ENCODE measurements at regions not wholly inside any gene's neighbourhood (a gene's known extent, or its start where the extent isn't known, plus 50 kb on each side); places are given as distances from the start of the nearest gene placed in this dataset.

DNA sequence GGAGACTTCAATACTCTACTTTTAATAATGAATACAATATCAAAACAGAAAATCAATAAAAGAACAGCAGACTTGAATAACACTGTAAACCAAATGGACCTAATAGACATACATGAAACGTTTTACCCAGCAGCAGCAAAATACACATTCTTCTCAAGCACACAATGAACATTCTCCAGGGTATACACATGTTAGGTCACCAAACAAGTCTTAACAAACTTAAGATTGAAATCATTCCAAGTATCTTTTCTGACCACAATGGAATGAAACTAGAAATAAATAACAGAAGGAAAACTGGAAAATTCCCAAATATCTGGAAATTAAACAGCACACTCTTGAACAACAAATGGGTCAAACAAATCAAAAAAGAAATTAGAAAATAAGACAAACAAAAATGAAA is 145.0 kb upstream of the CT83 start:
- Histone ChIP-seq H3K9me3 (replicated peaks) (no peaks in the 10 kb centered on the region), H3K27me3 (replicated peaks) (no peaks in the 10 kb centered on the region), H3K36me3 (no peaks in the 10 kb centered on the region), H3K4me1 (replicated peaks) (no peaks in the 10 kb centered on the region), H3K27ac (no peak overlapping the region), H3K4me3 (no peak overlapping the region)
- no peak for DNase-seq (ENCODE audit: low read depth in 1 of 2, low spot score in 2 of 2)

DNA sequence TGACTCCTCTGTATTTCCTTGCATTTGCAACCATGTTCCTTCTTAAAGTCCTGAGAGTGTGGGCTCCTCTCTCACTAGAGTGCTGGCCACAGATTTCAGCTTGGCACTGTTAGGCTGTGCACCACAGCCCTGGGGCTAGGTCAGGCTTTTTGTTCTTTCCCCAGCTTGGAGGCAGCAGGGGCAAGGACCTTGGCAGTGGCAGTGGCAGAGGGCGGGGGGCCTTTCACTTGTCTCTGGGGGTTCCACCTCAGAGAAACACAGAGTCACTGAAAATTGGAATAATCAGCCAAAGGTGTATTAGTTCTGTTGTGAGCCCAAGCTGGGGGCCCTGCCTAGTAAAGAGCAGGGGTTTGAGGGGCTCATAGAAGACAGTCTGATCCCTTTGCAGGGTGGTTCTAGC is 142.8 kb upstream of the CT83 start:
- no peak overlapping the region for H3K27ac ChIP-seq
- H3K4me3 ChIP-seq = no peak overlapping the region
- H3K4me1 ChIP-seq (replicated peaks) = no peaks in the 10 kb centered on the region
- no peaks in the 10 kb centered on the region for H3K27me3 ChIP-seq (replicated peaks)
- no peaks in the 10 kb centered on the region for H3K36me3 ChIP-seq
- DNase-seq (ENCODE audit: low read depth in 1 of 2, low spot score in 2 of 2) = no peak
- H3K9me3 ChIP-seq (replicated peaks) = no peaks in the 10 kb centered on the region

DNA sequence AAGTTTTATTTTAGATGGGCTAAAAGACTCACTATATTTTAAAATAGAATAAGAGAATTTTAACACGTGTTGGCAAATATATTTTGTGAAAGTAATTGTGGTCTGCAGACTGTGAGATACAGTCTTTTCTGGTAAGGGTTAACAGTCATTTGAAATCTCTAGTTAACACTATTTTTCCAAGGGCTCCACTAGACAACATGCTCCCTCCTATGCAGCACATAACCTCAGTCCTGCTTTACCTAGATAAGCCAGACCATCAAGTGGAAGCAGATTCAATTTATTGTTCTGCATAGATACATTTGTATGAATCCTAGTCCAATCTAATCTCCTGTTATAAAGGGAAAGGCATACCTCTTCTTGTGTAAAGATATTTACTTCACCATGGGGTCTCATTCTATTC is 133.2 kb upstream of the CT83 start:
- no peak overlapping the region for H3K4me3 ChIP-seq
- no peaks in the 10 kb centered on the region for H3K9me3 ChIP-seq (replicated peaks)
- no peaks in the 10 kb centered on the region for H3K36me3 ChIP-seq
- no peaks in the 10 kb centered on the region for H3K4me1 ChIP-seq (replicated peaks)
- no peak for DNase-seq (ENCODE audit: low read depth in 1 of 2, low spot score in 2 of 2)
- no peaks in the 10 kb centered on the region for H3K27me3 ChIP-seq (replicated peaks)
- H3K27ac ChIP-seq = no peak overlapping the region
